NCI-H1417 treated with DMSO at 0.1 percent for 48 hours (cell line): ENCODE measurements at regions not wholly inside any gene's neighbourhood (a gene's known extent, or its start where the extent isn't known, plus 50 kb on each side); places are given as distances from the start of the nearest gene placed in this dataset.

Experiments
- DNase-seq: peaks from one replicate; lab custom pipeline; 2025; lab: John Stamatoyannopoulos, UW

DNA sequence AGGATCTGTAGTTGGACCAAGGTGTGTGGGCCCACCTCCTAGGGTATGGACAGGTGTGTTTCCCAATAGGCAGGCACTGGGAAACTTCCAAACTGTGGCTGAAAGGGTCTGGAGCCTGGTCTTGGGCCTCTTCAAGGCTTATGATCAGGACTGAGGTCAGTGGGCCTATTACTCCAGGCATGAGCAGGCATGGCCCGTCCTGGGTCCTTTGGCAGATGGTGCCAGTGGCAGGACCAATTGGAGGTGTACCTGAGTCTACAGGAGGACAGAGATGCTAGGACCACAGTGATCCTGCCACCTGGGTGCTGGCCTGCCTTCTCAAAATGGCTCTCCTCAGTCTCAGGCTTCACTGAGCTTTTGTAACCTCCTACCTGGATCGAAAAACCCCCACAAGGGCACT, 95.4 kb downstream of the RAB18 start:
- DNase-seq: no peak

DNA sequence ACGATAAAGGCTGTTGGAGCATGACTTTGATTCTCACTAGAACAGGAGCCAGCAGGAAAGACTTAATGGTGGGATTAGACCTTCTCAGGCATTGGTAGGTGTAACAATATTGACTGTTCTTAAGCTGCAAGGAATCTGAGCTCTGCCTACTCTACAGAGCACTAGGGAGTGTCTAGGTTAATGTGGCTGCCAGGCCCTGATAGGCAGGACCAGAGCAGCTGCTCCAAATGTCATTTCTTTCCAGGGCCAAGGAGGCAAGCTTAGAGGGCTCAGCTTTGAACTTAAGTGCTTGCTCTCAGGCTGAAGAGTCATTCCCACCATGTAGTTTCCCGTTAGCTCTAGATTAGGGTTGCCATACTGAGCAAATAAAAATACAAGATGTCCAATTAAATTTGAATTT, 96.8 kb downstream of the RAB18 start:
- no peak for DNase-seq

DNA sequence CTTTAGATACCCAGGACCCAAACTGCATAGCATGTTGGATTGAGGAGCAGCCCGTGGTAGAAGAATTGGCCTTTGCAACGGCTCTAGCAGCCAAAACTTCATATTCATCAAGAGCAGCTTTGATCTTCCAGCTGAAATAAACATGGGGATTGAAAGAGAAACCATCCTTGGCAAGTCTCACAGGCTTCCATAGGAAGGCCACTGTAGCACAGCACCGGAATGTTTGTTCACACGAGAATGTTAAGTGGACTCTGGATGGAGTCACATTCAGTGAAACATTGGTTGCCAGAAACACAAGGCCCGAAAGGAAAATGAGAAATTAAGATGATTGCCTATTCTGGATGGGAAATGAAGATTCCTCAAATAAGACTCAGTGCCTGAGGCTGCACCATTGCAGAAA, 97.4 kb downstream of the RAB18 start:
- DNase-seq: no peak

DNA sequence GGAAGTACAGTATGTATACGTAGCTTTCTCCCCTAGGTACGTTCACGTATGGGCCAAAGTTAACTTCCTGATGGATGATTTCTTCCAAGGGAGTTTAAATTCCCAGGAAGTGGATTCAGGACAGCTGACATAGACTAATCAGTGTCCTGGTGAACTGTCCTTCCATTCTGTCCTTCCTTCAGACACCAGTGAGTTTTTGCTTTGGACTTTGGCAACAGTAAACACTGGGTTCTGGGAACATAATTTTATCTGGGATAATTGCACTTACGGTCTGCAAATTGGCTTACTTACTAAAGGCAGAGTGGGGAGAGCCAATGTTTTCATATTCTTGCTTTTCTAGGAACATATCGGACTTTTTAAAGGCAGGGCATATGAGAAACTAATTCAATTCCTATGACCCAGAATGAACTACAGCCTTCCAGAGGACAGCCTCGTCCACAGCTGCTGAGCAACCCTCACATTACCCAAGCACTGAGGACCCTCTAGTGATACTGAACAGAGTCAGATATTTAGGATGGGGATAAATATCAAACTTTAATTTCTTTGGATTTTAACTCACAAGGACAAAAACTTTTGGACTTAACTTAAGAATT, 97.9 kb downstream of the RAB18 start:
- DNase-seq: no peak

DNA sequence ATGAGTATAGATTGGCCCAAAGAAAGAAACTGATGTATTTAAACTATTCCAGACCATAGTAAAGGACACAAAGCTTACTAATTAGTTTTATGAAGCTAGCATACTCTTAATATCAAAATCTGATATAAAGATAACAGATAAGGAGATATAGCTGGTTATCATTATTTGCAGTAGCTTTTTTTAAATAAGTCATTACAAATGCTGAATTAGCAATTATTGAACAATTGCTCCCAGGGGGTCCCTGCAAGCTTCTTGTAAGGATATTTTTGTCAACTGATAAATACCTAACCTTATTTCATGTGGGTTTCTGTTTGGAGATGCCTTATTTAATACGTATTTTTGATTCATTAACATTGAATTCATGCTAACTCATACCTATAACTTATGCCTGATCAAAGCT, 99.0 kb downstream of the RAB18 start:
- DNase-seq: no peak

DNA sequence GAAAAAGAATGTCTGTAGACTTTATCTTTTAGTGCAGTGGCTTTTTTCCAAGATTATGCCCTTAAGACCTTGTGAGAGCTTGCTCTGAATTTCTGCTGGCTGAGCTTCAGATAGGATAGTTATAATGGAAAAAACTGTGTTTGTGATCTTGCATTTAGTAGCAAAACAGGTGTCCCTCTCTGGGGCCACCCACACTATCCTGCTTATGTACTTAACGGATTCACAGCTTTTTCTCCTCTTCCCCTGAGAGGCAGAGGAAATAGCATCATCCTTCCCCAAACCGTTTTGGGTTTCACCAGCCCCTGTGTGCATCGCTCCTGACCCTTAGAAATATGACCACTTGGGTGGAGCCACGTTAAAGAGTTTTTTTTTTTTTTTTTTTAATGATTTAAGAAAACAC, 101.2 kb downstream of the RAB18 start:
- no peak for DNase-seq

DNA sequence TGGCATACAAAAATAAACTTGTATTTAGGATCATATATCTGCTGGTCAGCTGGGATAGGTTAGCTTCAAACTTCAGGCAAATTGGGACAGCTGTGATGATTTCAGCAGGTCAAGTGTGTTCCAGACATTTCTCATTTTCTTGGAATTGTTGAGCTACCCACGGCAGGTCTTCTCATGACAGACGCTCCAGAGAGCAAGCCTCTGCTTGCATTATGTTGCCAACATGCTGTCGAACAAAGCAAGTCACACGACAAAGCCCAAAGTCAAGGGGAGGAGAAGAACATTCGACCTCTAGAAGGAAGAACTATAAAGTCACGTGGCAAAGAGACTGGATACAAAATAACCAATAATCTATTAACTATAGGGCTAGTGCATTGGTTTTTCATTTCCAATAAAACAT, 103.5 kb downstream of the RAB18 start:
- DNase-seq: no peak

DNA sequence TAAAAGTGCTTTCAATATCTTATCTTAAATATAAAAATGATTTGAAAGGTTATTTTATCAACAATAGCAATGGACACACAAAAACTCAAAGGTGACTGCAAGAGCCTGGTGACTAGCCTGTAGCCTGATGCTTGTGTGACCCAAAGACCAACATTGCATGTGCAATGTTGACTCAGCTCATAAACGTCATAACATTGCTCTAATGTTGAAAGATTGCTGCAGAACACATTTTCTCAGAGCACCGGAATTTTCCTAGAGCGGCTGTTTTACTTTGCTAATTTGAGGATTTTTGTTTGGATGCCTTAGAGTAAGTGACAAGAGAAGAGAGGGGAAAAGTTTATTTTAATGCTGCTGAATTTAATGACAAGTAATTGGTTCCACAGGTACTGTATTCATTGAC, 107.1 kb downstream of the RAB18 start:
- no peak for DNase-seq

DNA sequence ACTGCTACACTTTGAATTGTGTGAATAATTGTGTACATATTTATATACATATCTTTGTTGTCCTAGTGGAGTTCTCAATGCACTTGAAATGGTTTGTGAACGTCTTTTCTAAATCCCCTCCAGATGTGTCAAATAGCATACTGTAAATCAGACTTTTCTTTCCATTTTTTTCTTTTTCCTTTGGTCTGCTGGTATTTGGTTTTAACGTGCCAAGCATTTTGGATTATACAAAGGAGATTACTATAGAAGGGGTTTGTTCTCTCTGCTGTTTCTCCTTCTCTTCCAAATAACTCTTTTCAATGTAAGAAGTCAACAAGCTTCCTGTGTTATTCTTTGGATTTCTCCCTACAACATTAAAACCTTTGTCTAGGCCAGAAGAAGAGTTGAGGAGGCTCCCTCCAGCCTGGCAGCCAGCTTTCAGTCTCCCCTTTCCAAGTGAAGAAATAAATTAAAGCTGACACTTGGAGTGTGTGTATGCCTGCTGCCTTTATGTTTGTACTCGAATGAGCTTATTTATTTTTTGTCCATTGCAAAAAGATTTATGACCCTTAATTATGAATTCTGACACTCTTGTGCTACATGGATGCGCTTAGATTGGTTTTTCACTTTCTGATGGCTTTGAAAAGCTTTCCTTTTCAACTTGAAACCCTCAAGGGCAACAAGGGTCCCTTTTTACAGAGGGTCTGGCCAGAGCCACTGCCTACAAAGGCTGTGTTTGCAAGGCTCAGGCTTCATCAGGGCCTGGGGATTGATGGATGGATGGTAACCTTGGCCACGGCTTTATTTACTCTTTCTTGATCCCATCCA, 107.8 kb downstream of the RAB18 start:
- DNase-seq: peak; percentile 19

DNA sequence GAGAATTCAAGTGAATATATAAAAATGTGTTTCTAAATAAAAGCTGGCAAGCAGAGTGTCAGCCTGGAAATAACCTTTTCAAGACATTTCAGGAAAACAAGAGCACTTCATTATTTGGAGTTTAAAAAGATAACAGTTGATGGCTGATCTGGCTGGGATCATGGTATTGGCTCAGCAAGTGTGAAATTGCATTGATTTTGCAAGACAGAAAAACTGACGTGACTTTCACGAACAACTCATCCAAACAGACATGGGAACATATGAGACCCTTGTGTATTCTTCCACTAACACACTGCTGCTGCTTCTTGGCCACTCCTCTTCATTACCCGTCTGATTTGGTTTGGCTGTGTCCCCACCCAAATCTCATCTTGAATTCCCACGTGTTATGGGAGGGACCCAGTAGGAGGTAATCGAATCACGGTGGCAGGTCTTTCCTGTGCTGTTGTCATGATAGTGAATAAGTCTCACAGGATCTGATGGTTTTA, 108.5 kb downstream of the RAB18 start:
- DNase-seq: no peak

DNA sequence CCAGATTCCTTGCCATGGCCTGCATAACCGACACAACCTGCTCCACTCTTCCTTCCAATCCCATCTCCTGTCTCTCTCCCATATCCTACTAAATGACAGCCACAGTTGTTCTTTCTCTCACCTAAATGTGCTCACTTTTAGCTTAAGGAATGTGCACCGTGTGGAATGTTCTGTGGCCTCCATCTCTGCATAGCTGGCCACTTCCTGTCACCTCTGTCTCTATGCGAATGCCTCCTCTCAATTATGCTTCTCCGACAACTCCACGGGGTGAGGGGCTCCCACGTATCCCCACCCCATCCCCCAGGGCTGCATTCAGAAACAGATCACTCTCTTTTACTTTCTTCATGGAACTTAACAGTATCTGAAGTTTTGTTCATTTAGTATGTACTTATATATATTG, 110.7 kb downstream of the RAB18 start:
- DNase-seq: no peak

DNA sequence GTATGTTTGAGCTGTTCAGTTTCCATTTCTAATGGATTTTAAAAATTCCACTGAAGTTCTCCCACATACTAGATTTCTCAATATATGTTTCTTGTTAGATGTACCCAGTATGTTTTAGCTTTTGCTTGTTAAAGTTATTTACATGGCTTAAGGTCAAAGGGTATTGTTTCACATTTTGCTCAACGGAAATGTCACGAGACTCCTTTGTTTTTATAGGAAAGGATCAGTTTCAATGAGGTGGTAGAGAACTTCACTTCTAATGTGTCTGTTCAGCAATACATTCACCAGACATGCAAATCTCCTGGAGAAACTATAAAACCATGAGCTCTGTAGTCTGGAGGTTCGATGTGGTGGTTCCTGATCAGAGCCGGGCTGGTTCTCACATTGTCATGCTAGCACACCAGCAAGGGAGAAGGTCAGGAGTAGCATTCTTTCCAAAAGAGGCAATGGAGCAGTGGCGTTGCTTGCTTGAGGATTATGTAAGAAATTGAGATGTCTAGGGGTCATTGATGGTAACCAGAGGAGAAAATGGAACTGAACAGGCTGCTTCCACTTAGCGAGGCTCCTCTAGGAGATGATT, 114.0 kb downstream of the RAB18 start:
- no peak for DNase-seq

DNA sequence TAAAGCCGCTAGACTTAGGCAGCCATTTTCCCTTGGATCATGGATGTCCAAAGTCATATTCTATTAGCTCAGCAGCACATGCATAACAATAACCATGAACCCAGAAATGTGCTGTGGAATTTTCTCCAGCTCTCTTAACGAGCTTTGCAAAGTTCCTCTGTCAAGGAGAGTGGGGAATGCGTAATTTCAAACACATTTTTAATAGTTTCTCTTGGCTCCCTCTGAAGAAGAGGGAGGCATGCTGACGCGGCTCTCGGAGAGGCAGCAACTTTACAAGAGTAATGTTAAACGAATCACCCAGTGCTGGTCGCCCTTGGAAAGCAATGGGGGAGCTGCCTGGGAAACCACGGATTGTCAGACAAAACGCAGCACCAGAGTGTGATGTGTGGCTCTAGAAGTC, 114.8 kb downstream of the RAB18 start:
- DNase-seq: no peak

DNA sequence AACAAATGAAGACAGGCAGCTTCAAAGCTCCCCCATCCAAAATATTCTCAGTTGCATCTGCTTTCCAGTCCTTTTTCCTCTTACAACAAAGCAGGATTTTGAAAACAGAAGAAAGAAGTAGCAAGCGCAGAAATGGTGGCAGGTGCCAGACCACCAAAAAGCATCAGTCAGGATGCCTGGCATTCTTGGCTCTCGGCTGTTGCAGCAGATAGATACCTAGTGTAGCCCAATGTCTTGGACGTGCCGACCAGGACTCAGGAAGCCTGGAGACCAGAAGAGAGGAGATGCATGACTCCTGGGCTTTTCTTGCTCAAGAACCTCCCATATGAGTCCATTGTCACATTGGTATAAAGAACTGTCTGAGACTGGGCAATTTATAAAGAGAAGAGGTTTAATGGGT, 115.2 kb downstream of the RAB18 start:
- no peak for DNase-seq

DNA sequence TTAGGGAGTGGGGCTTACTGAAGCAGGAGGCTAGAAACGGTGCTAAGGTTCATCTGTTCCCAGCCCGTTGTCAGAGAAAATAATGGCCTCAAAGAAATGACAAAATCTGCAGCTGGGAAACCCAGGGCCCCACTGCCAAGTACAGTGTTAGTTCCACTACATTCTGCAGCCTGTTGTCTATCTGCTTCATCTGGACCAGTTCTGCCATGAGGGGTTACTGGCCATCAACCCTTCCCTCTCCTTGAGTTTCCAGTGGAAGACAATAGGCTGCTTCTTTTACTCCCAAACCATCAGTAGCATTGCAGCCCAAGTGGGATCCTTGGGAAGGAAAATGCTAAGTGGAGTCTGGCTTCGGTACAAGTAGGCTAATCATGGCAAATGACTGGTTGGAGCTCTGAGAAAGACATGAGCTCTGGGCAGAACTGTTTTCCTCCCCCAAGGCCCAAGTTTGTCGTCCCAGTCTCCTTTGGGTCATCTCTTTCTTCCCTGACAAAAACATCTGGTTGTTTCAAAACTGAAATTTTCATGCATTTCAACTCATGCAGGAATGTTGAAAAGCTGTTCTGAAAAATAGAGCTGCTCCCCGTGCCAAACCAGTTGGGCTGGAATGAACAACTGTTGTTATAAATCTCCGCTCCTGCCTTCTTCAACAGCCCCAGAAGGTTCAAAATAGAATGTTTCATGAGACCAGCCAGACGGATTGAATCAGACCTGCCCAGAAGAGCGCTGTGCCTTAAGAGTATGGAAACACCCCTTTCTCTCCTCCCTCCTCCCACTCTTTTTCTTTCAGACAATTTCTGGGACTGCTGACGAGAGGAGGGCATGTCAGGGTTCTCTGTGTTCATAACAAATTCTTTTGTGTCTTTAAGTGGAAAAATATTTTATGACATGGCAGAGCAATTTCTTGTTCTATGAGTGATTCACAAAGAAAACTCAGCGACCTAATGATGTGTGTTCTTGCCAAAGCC, 116.6 kb downstream of the RAB18 start:
- no peak for DNase-seq

DNA sequence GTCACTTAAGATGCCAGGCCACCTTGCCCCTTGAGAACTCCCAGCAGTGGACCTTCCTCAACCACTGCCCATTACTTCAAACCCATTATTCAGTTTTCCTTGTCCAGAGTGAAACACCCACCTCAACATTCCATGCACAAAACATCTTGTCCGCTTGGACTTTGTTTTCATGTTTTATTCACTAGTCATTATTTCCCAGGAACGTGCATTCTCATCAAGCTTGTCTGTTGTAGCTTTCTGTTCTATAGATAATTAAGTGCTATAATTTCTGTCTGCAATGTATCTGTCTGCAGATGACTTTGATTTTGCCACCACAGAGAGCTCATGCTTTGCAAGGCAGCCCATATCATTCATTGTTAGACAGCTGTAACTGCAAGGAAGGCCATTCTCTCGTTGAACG, 117.4 kb downstream of the RAB18 start:
- DNase-seq: no peak

DNA sequence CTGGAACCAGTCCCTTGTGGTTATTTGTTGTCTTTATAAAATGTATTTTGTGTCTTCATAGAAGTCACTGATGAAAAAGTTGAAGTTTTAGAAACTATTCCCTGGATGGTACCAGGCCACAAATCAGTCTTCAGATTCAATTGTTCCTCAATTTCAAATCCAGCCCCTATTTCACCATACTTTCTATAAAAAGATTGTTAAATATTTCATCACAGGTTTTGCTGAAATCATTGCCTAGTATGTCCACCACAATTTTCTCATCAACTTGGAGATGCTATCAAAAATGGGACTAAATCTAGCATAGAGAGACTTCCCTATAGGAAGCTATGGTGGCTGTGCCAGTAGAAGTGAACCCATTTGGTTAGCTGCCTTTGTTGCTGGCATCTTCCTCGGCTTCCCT, 118.5 kb downstream of the RAB18 start:
- DNase-seq: no peak
